ENCODE measurements at regions not wholly inside any gene's neighbourhood (a gene's known extent, or its start where the extent isn't known, plus 50 kb on each side); places are given as distances from the start of the nearest gene placed in this dataset.
"Not testable (repeated sequence)": the region's sequence is repeated elsewhere in the genome, so short reads cannot be mapped to it uniquely, and the experiment has no call there.

- Histone ChIP-seq H3K9me3 (no peaks in the 10 kb centered on the region), H3K36me3 (no peaks in the 10 kb centered on the region), H3K4me3 (no peak overlapping the region)
Observed at GRCh38 chr5:174900240-174900865, 176.0 kb downstream of the MSX2 start.

GRCh38 chr5:174897281-174897950, 173.0 kb downstream of the MSX2 start:
- Histone ChIP-seq H3K27me3 (replicated peaks; ENCODE audit: insufficient read depth) (no peaks in the 10 kb centered on the region), H3K36me3 (no peaks in the 10 kb centered on the region), H3K4me1 (ENCODE audit: control insufficient read depth in 1 of 2, low read depth in 2 of 2) (no peaks in the 10 kb centered on the region), H3K4me3 (no peak overlapping the region), H3K9me3 (no peaks in the 10 kb centered on the region), H3K27ac (no peak overlapping the region)
- ATAC-seq (ENCODE audit: insufficient number of reproducible peaks, low FRiP score, low read depth) (no peak), DNase-seq (ENCODE audit: low spot score) (no peak)
- no peak for TF ChIP-seq CTCF (IDR thresholded peaks at IDR 0.05)

More at GRCh38 chr5:174900240-174900865, 176.0 kb downstream of the MSX2 start:
- DNase-seq (ENCODE audit: low spot score) (no peak), ATAC-seq (ENCODE audit: insufficient number of reproducible peaks, low FRiP score, low read depth) (no peak)
- Histone ChIP-seq H3K27me3 (replicated peaks; ENCODE audit: insufficient read depth) (no peaks in the 10 kb centered on the region), H3K27ac (no peak overlapping the region), H3K4me1 (ENCODE audit: control insufficient read depth in 1 of 2, low read depth in 2 of 2) (no peaks in the 10 kb centered on the region)
- TF ChIP-seq CTCF (IDR thresholded peaks at IDR 0.05): no peak

- no peaks in the 10 kb centered on the region for H3K27me3 ChIP-seq (replicated peaks; ENCODE audit: insufficient read depth)
- no peaks in the 10 kb centered on the region for H3K4me1 ChIP-seq (ENCODE audit: control insufficient read depth in 1 of 2, low read depth in 2 of 2)
- DNase-seq (ENCODE audit: low spot score): no peak
- no peak overlapping the region for H3K27ac ChIP-seq
- no peak for ATAC-seq (ENCODE audit: insufficient number of reproducible peaks, low FRiP score, low read depth)
- no peaks in the 10 kb centered on the region for H3K36me3 ChIP-seq
- no peaks in the 10 kb centered on the region for H3K9me3 ChIP-seq
- no peak overlapping the region for H3K4me3 ChIP-seq
- TF ChIP-seq CTCF (IDR thresholded peaks at IDR 0.05): no peak
Observed at GRCh38 chr5:174895360-174895759, 171.0 kb downstream of the MSX2 start.

- Histone ChIP-seq H3K4me1 (ENCODE audit: control insufficient read depth in 1 of 2, low read depth in 2 of 2) (no peaks in the 10 kb centered on the region), H3K36me3 (no peaks in the 10 kb centered on the region), H3K27me3 (replicated peaks; ENCODE audit: insufficient read depth) (no peaks in the 10 kb centered on the region), H3K9me3 (no peaks in the 10 kb centered on the region), H3K4me3 (no peak overlapping the region), H3K27ac (no peak overlapping the region)
- TF ChIP-seq CTCF (IDR thresholded peaks at IDR 0.05): no peak
- DNase-seq (ENCODE audit: low spot score): no peak
- no peak for ATAC-seq (ENCODE audit: insufficient number of reproducible peaks, low FRiP score, low read depth)
Observed at GRCh38 chr5:174892742-174893141, 168.4 kb downstream of the MSX2 start.

GRCh38 chr5:174880412-174881200, 156.2 kb downstream of the MSX2 start:
- H3K9me3 ChIP-seq; H3K27me3 ChIP-seq (replicated peaks; ENCODE audit: insufficient read depth); H3K4me1 ChIP-seq (ENCODE audit: control insufficient read depth in 1 of 2, low read depth in 2 of 2); ATAC-seq (ENCODE audit: insufficient number of reproducible peaks, low FRiP score, low read depth); H3K36me3 ChIP-seq; H3K27ac ChIP-seq; DNase-seq (ENCODE audit: low spot score); H3K4me3 ChIP-seq: not testable (repeated sequence)

Measured in thoracic aorta (tissue), 2 donors.